Calu3 (cell line): ENCODE measurements at regions not wholly inside any gene's neighbourhood (a gene's known extent, or its start where the extent isn't known, plus 50 kb on each side); places are given as distances from the start of the nearest gene placed in this dataset.

Experiments used
- BruUV-seq: library from RNA; stranded (reverse); fragments of 400-500 nt; replicated peaks from 2 replicates; lab custom pipeline; 2021; lab: Mats Ljungman, UMichigan
- CTCF ChIA-PET: fragments of 300-600 bp; sonication (Branson Sonifier 250); formaldehyde crosslinking; loops from one replicate; lab custom pipeline; 2022; ENCODE audit warnings: antibody characterized with exemption; lab: Charles Lee
- DNase-seq: peaks from one replicate; pipeline ENCODE4 v3.0.0; 2022
- H3K27ac Mint-ChIP-seq: one replicate; pipeline ENCODE4 v1.8.0; 2022; ENCODE audit warnings: mixed read lengths; ENCODE audit not compliant: unreplicated experiment
- H3K27me3 Mint-ChIP-seq: one replicate; pipeline ENCODE4 v1.8.0; 2022; ENCODE audit warnings: mixed read lengths; ENCODE audit not compliant: unreplicated experiment
- H3K36me3 Mint-ChIP-seq: one replicate; pipeline ENCODE4 v1.8.0; 2022; ENCODE audit warnings: mild to moderate bottlenecking, moderate library complexity, mixed read lengths; ENCODE audit not compliant: insufficient read depth, unreplicated experiment
- H3K4me1 Mint-ChIP-seq: one replicate; pipeline ENCODE4 v1.8.0; 2022; ENCODE audit warnings: mild to moderate bottlenecking, low read depth, mixed read lengths; ENCODE audit not compliant: unreplicated experiment
- H3K4me3 Mint-ChIP-seq: one replicate; pipeline ENCODE4 v1.8.0; 2022; ENCODE audit warnings: mild to moderate bottlenecking, low read depth, moderate library complexity, mixed read lengths; ENCODE audit not compliant: unreplicated experiment
- H3K9me3 Mint-ChIP-seq: one replicate; pipeline ENCODE4 v1.8.0; 2022; ENCODE audit warnings: low read depth, mixed read lengths; ENCODE audit not compliant: unreplicated experiment
- CTCF ChIP-seq: fragments of 200-600 bp; IDR thresholded peaks from one replicate; pipeline ENCODE4 v1.8.0; 2022; ENCODE audit warnings: antibody characterized with exemption; ENCODE audit not compliant: unreplicated experiment
- intact Hi-C: fragments of 100-400 bp; cut with micrococcal nuclease; formaldehyde crosslinking; loops from one replicate; pipeline ENCODE4 v1.10.0; 2022; ENCODE audit not compliant: unreplicated experiment

GRCh38 chr10:9028231-9028630 lies 973.7 kb downstream of the GATA3 start:
- no peak for DNase-seq
- intact Hi-C loops: no loop called here
- no peak for TF ChIP-seq CTCF
- H3K36me3 Mint-ChIP-seq: no peaks in the 10 kb centered on the region
- no peaks in the 10 kb centered on the region for H3K9me3 Mint-ChIP-seq
- H3K4me3 Mint-ChIP-seq: no peak overlapping the region
- H3K27ac Mint-ChIP-seq: no peak overlapping the region
- no peaks in the 10 kb centered on the region for H3K27me3 Mint-ChIP-seq
- H3K4me1 Mint-ChIP-seq: no peaks in the 10 kb centered on the region
- CTCF ChIA-PET: no interaction called here
- no TSS peak for BruUV-seq

GRCh38 chr10:9035355-9035754 lies 980.9 kb downstream of the GATA3 start:
- DNase-seq: no peak
- Mint-ChIP-seq H3K36me3 (no peaks in the 10 kb centered on the region), H3K27ac (no peak overlapping the region), H3K4me1 (no peaks in the 10 kb centered on the region), H3K4me3 (no peak overlapping the region), H3K9me3 (peaks cover 5% of the 10 kb centered on the region), H3K27me3 (no peaks in the 10 kb centered on the region)
- no peak for TF ChIP-seq CTCF
- CTCF ChIA-PET: no interaction called here
- BruUV-seq: no TSS peak
- intact Hi-C loops: no loop called here

- no peaks in the 10 kb centered on the region for H3K4me1 Mint-ChIP-seq
- no peaks in the 10 kb centered on the region for H3K36me3 Mint-ChIP-seq
- CTCF ChIA-PET: no interaction called here
- BruUV-seq: no TSS peak
- H3K9me3 Mint-ChIP-seq: peaks cover 5% of the 10 kb centered on the region
- intact Hi-C loops: no loop called here
- no peak for DNase-seq
- H3K27ac Mint-ChIP-seq: no peak overlapping the region
- H3K27me3 Mint-ChIP-seq: no peaks in the 10 kb centered on the region
- no peak overlapping the region for H3K4me3 Mint-ChIP-seq
- no peak for TF ChIP-seq CTCF
These were observed 982.3 kb downstream of the GATA3 start for GRCh38 chr10:9036711-9037204.

GRCh38 chr10:9038146-9038714 lies 983.7 kb downstream of the GATA3 start:
- Mint-ChIP-seq H3K27me3 (no peaks in the 10 kb centered on the region), H3K4me1 (no peaks in the 10 kb centered on the region), H3K27ac (no peak overlapping the region), H3K4me3 (no peak overlapping the region), H3K9me3 (peaks cover 5% of the 10 kb centered on the region), H3K36me3 (no peaks in the 10 kb centered on the region)
- no TSS peak for BruUV-seq
- intact Hi-C loops: no loop called here
- no peak for DNase-seq
- CTCF ChIA-PET: no interaction called here
- no peak for TF ChIP-seq CTCF
